GDM1 (cell line): ENCODE measurements at regions not wholly inside any gene's neighbourhood (a gene's known extent, or its start where the extent isn't known, plus 50 kb on each side); places are given as distances from the start of the nearest gene placed in this dataset.

ENCODE experiments used
- DNase-seq: peaks from one replicate; lab custom pipeline; 2025; lab: John Stamatoyannopoulos, UW

DNA sequence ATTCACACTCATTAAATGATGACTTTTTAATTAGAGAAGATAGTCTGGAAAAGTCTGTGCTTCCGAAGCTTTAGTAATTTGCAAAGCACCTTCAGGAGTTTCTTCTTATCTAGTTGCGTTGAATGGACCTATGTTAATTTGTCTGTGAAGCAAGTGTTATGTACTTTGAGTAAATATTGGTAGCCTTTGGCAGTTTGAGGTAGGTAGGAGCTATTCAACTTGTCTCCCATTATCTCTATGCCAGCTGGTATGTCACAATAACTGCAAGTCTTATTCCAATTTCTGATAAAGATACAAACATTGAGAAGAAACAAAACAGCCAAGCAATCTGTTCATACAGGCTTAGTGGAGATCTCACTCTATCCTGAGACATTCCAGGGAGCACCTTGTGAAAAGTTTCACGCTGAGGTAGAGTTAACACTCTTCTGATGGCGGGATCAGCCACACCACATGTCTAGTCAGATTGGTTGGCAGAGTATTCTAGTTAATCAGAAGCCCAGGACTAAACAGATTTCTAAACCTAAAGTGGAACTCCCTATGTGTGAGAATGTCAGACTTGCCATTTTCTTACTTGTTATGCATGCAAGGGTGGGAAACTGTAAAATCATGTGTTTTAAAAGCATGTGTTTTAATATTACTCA lies 219.8 kb upstream of the MANEA start:
- DNase-seq: no peak

DNA sequence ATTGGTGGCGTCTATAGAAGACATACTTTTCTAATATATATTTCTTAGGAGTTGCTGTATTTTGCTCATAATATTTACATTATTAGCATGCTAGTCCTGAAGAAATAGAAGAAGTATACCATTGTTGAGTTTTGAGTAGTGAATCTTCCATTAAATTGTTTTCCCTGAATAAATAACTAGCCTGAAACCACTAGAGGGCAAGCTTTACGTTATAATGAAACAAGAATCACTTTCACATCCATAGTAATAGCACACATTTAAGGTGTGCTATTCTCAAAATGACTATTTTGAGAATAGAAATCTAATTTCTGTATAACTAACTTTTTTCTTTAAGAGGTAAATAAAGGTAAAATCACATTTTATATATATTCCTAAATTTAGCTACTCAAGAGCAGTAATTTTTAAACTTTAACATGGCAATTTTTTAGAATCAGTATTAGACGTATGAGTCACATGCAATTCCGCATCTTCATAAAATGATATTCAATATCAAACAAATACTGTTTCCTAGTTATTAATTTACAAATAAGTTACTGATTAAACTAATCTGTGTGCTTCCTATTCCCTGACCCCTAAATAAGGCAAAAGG lies 213.2 kb upstream of the MANEA start:
- no peak for DNase-seq

DNA sequence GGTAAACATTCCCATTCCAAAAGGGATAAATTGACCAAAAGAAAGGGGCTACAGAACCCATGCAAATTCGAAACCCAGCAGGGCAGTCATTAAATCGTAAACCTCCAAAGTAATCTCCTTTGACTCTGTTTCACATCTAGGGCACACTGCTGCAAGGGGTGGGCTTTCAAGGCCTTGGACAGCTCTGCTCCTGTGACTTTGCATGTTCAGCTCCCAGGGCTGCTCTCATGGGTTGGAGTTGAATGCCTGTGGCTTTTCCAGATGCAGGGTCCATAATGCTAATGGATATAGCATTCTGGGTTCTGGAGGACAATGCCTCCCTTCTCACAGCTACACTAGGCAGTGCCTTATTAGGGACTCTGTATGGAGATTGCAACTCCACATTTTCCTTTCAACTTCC lies 211.9 kb upstream of the MANEA start:
- DNase-seq: no peak

DNA sequence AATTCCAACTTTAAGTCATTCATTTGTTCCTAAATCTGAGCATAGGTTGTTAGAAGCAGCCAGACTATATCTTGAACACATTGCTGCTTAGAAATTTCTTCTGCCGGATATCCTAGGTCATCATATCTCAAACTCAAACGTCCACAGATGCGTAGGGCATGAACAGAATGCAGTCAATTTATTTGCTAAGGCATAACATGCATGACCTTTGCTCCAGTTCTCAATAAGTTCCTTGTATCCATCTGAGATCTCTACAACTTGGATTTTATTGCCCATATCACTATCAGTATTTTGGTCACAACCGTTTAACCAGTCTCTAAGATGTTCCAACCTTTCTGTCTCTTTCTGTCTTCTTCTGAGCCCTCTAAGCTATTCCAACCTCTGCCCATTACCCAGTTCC lies 210.9 kb upstream of the MANEA start:
- no peak for DNase-seq

DNA sequence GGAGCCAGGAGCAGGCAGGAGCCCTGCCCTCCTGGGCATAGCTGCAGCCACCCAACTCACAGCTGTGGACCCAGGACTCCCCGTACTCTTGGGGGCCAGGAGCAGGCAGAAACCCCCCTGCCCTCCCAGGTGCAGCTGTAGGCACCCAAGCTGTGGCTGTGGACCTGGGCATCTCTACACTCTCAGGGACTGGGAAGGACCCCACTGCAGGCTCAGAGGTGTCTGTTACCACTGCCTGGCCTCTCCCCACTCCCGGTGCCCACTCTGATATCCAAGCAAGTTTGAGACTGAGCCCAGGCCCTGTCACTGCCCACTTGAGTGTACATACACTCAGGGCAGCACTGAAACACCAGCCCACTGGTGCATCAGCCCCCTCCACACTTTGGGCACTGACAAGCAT lies 193.5 kb upstream of the MANEA start:
- no peak for DNase-seq

DNA sequence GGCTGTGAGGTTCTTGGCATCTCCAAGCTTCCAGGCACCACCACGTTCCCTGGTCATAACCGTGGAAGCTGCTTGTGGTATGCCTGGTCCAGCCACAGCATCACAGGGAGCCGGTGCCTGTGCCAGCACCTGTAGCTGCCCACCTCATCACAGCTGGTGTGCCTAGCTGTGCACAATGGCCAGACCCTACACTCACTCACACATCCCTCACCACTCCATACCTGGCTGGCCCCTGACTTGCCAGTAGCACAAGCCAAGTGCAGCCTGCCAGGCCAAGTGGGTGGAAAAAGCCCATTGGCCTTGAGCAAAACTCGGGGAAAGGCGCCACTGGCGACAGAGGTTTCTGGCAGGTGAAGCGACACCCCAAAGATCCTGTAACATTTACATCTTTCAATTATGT lies 192.3 kb upstream of the MANEA start:
- DNase-seq: no peak

DNA sequence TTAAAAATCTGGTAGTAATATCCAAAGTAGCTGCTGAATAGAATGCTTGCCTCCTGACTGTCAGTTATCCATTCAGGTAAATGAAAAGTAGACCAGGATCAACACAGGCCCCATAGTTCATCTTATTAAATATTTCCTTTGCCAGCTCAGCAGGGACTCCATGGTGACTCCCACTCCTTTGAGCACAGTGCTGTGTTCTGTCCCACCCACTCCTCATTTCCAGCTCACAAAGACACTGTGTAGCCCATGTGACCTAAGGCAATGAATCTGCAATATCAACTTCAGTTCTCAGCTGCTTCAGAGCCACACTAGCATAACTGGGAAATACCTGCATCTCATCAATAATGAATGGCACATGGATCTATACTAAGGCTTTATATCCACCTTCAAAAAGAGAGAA lies 189.5 kb upstream of the MANEA start:
- no peak for DNase-seq

DNA sequence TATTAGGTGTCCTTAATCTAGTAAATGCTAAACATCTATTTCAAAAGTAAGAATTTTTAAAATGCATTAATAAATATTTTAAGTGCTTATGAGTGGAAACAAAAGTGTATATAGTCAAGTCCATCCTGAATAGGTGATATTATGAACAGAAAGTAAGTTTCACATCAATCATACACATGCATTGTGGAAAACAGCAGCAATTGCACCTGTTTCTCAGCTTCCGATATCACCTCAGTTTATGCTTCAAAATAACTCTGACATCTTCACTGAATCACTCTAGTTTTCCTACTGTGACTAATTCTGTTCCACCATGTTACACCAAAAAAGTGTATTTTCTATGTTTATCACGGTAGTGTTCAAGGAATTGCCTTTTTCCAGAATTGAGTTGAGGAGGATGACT lies 172.6 kb upstream of the MANEA start:
- DNase-seq: no peak

DNA sequence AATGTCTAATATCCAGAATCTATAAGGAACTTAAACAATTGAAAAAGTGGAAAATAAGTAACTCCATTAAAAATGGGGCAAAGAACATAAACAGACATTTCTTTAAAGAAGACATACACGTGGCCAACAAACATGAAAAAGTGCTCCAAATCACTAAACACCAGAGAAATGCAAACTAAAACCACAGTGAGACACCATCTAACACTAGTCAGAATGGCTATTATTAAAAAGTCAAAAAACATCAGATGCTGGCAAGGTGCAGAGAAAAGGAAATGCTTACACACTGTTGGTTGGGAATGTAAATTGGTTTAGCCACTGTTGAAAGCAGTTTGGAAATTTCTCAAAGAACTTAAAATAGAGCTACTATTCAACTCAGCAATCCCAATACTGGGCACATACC lies 169.2 kb upstream of the MANEA start:
- no peak for DNase-seq

DNA sequence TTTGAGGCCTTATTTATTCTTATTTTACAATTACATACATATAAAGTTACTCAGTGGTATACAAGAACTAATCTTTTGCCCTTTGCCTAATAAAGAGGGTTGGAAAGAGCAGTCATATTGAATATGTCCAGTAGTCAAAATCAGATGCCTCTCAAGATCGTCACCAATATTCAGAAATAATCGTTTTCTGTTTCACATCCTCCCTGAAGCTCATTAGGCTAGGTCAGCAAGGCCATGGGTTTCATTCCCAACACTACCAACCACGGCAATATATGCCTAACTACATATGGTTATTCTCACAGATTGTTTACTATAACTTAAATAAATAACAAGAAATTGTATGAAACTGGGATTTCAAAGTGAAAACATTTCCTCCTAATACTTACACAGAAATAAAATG lies 167.2 kb upstream of the MANEA start:
- no peak for DNase-seq

DNA sequence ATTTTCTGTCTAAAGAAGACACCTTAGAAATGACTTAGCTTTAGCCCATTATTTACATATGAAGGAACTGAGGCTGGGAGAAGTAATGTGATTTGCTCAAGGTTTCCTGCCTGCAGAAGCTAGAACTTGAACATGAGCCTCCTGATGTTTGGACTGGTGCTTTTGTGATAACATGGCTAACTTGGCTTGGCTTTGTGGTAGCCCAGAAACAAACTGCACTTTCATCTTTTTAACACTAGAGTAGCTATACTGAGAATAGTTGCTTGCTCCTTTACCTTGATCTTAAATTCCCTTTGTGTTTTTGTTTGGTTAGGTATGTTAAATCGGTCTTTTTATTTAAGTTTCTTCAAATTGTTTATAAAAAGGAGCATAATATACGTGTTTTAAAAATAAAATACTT lies 163.5 kb upstream of the MANEA start:
- no peak for DNase-seq

DNA sequence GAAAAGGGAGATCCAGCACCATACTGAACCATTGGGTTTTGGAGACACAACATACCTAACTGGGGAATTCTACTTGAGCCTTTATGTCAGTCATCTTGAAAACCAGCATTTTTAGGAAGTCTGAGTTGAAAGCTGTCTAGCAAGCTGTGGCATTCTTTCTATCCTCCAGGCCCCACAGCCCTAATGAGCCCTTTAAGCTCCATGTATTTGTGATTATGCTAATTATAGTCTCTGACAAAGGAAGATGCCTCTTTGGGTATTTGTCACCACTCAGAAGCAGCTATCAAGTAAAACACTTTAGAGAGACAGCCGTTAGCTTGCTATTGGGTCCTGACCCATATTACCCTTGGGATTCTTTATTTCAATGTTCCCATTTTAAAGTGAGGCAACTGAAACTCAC lies 159.5 kb upstream of the MANEA start:
- DNase-seq: no peak

DNA sequence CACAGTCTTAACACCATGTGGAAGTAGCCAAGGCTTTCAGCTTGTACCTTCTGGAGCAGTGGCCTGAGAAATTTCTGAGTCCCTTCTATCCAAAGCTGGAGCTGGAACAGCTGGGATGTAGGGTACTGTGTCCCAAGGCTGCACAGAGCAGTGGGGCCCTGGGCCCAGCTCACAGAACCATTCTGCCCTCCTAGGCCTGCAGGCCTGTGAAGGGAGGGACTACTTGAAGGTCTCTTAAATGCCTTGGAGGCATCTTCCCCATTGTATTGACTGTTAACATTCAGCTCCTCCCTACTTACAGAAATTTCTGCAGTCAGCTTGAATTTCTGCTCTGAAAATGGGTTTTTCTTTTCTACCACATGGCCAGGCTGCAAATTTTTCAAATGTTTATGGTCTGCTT lies 156.5 kb upstream of the MANEA start:
- no peak for DNase-seq

DNA sequence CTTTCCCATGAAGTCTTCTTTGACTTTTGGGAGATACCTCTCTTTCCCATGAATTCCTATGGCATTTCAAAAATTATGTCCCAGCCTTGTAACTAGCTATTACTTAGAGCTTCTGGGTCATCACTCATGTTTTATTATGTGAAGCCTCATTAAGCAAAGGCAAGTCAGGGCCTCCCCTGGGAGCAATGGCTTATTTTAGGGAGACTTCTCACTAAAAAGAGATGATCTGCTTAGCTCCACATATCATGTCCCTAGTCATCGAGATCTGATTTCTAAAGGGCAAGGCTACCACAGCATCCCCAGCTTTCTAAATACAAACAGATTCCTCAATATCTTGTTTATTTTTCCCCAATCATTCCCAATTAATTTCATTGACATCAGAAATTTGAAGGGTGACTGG lies 154.0 kb upstream of the MANEA start:
- no peak for DNase-seq

DNA sequence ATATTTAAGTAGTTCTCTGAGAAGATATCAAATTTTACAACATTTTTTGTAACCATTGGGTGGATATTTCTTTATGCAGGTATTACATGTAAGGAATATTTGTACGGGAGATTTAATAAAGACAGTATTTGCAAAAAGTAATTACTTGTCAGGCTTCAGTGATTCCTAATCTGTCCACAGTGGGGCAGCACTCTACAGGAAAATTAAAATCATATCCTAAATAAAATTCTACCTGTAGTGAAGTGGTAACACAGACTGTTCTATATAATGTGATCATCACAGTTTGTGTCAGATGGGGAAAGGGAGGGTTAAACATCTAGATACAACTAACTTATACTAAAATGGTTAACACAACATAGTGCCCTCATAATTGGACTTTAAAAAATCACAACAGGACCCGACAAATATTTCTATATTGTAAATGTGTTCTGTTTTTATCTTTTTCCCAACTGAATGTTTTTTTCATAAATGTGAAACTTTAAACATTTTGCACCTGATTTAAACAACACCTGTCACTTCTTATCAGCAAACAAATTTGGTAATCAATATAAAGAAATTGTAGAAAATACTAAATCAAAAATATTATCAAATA lies 145.6 kb upstream of the MANEA start:
- DNase-seq: no peak

DNA sequence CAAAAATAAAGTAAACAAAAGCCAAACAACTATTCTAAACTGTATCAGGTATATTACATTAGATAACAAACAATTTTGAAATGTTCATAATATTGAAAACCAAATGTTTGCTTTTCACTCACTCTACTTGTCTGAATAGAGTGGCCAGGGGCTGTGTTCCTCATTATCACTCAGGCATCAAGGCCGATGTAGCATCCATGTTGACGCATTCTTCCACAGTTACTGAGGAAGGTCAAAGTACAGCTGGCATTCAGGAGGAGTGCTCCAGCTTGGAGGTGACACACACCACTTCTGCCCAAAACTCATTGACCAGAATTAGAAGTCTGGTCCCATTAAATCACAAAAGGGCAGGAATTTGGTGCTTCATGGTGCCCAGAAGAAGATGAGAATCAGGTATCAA lies 137.6 kb upstream of the MANEA start:
- DNase-seq: no peak

DNA sequence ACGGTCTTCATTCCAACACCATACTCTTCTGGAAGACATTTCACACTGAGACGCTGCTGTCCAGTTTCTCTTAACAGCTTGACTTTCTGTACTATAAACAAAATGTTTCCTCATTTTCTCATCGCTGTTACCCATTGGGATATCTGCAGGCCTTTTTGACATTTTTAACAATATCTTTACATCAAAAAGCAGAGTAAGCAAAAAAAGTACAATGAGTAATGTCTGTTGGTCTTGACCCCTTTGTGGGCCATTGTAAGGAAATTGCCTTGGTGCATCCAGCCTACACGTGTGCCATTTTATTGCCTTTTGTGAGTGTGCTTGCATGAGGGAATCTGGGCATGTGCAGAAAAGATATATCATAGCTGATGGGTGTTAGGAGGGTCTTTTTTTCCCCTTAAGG lies 129.1 kb upstream of the MANEA start:
- DNase-seq: no peak

DNA sequence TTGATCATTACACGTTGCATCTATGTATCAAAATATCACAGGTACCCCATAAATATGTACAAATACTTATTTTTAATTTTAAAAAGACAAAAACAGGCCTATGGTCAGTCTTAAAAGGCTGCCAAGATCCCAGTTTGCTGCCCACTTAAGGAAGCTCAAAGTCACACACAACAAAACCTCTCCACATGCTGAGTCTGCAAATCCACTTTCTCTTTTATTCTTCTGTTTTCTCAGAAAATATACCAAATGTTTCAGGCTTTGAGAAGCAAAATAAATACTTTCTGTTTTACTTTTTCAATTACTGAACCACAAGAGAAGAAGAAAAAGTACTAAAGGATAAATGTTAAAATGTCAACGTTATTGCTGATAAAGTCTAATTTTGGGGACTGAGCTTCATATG lies 107.8 kb upstream of the MANEA start:
- DNase-seq: no peak

DNA sequence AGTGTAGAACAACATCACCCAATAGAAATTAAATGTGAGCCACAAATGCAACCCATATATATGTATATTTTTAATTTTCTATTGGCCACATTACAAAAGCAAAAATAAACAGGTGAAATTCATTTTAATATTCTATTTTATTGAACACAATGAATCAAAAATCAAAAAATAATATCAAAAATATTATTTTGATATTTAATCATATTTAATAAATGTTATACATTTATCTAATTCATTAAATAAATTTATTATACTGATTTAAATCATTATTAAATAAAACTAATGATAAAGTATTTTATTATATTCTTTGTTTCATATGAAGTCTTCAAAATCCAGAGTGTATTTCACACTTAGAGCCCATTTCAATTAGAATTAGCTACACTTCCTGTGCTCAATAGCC lies 98.4 kb upstream of the MANEA start:
- DNase-seq: no peak

DNA sequence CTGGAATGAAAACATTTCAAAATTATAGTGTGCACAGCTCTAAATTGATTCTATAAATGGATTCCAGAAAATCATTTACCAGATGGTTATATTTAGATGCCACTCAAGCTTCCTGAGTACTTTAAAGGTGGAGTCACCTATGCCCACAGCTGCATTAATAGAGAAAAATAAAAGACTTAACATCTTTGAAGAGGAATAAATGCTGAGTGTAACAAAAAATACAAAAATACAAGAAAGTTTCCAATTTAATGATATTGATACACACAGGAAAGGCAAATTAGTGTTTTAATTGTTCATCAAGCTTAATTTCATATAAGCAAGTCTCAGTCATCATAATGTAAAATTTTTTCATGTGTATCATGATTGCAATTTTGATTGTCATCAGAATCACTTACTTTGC lies 89.5 kb upstream of the MANEA start:
- DNase-seq: no peak

DNA sequence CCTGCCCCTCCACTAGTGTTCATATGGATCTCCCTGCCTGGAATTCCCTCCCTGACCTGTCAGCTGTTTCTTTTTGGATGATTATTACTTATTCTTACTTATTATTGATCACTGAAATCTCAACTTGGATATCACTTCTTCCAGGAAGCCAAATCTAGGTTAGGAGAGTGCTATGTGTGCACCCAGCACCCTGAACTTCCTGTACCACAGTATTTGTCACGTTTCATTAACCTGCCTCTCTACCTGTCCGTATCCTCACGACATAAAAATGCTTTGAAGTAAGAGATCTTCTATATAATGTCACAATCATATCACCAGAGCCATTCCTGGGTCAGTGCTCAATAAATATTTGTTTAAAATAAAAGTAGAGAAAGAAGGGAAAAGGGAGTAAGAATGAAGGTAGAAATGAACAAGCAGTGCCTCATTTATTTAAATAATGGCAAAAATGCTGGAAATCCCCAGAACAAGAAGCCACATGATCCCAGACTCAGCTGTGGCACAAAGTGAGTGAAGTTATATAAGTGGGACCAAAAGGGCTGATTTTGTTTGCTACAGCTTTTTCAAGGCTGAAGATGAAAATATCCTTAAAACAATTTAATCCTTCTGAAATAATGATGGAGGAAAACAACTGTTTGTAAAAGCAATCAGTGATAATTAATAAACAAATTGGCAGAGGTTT lies 88.0 kb upstream of the MANEA start:
- no peak for DNase-seq

DNA sequence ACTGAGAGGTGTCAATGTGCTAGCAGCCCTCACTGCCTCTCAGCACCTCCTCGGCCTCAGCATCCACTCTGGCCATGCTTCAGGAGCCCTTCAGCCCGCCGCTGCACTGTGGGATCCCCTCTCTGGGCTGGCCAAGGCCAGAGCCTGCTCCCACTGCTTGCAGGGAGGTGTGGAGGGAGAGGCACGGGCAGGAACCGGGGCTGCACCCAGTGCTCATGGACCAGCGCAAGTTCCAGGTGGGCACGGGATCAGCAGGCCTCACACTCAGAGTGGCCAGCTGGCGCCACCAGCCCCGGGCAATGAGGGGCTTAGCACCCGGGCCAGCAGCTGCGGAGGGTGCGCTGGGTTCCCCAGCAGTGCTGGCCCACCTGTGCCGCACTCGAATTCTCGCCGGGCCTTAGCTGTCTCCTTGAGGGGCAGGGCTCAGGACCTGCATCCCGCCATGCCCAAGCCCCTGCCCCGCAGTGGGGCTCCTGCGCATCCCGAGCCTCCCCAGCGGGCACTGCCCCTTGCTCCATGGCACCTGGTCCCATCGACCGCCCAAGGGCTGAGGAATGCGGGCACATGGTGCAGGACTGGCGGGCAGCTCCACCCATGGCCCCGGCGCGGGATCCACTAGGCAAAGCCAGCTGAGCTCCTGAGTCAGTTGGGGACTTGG lies 80.4 kb upstream of the MANEA start:
- no peak for DNase-seq
